OCI-LY3 (cell line): ENCODE measurements at regions not wholly inside any gene's neighbourhood (a gene's known extent, or its start where the extent isn't known, plus 50 kb on each side); places are given as distances from the start of the nearest gene placed in this dataset.

Experiments used
- H2AFZ ChIP-seq: fragments of 200-600, 300-600 bp; shearing (Covaris generic); 2 replicates; pipeline ENCODE4 v1.6.0; 2014; ENCODE audit warnings: antibody characterized with exemption, low read depth, low read length
- H3K27ac ChIP-seq: fragments of 200-600, 300-600 bp; sonication (generic); 2 replicates; pipeline ENCODE4 v1.5.1; 2014; ENCODE audit warnings: mild to moderate bottlenecking, low read length, moderate library complexity, mixed read lengths
- H3K27me3 ChIP-seq: fragments of 200-600, 300-600 bp; sonication (generic); 2 replicates; pipeline ENCODE4 v1.6.1; 2014; ENCODE audit warnings: low read depth, low read length, mixed read lengths
- H3K36me3 ChIP-seq: fragments of 200-600, 300-600 bp; sonication (generic); replicated peaks from 2 replicates; pipeline ENCODE3; 2014; ENCODE audit warnings: low read depth, low read length, mixed read lengths
- H3K4me1 ChIP-seq: fragments of 300-600, 200-600 bp; sonication (generic); 2 replicates; pipeline ENCODE4 v1.6.1; 2014; ENCODE audit warnings: low read length, mixed read lengths
- H3K4me2 ChIP-seq: fragments of 200-600, 300-600 bp; sonication (generic); 2 replicates; pipeline ENCODE4 v1.6.1; 2014; ENCODE audit warnings: low read length, mixed read lengths
- H3K4me3 ChIP-seq: fragments of 300-600, 200-600 bp; sonication (generic); 2 replicates; pipeline ENCODE4 v1.5.1; 2014; ENCODE audit warnings: antibody characterized with exemption, mild to moderate bottlenecking, low read length, moderate library complexity
- H3K79me2 ChIP-seq: fragments of 300-600, 200-600 bp; shearing (Covaris generic); 2 replicates; pipeline ENCODE4 v1.6.1; 2014; ENCODE audit warnings: mild to moderate bottlenecking, low read length, mixed read lengths
- H3K9ac ChIP-seq: fragments of 300-600, 200-600 bp; shearing (Covaris generic); 2 replicates; pipeline ENCODE4 v1.6.0; 2014; ENCODE audit warnings: mild to moderate bottlenecking, low read length, moderate library complexity
- H3K9me3 ChIP-seq: fragments of 200-600, 300-600 bp; shearing (Covaris generic); 2 replicates; pipeline ENCODE4 v1.6.1; 2014; ENCODE audit warnings: low read length, mixed read lengths; ENCODE audit not compliant: insufficient read depth
- H4K20me1 ChIP-seq: fragments of 200-600, 300-600 bp; sonication (generic); 2 replicates; pipeline ENCODE4 v1.6.1; 2016; ENCODE audit warnings: low read length, mixed read lengths; ENCODE audit not compliant: insufficient read depth
- EZH2phosphoT487 ChIP-seq: fragments of 200-600 bp; shearing (Covaris generic); IDR thresholded peaks from 2 replicates; pipeline ENCODE4 v1.6.1; 2018; ENCODE audit warnings: antibody characterized with exemption, mixed run types, low read depth
- TF ChIP-seq, protein P1 (sequence below): fragments of 200-600, 300-600 bp; sonication (generic); IDR thresholded peaks from 2 replicates; pipeline ENCODE4 v1.5.1; 2014; ENCODE audit warnings: antibody characterized with exemption, low read length, low read depth

DNA sequence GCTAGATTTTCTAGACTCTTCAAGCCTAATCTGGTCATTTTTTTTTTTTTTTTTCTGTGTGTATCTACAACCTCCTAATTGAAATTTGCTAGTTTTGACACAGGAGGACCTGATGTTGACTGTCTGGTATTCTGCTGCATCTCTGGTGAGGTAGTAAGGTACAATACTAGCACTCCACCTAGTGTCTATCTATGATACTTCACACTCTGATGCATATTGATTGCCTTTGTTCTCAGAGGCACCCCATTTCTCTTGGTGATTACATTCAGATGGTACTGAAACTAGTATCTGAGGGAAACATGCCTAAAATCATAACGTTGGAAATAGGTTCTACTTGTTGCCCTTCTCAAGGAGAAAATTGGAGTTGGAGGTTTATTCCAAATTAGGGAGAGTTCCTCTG lies 930.5 kb upstream of the NOVA1 start:
- Histone ChIP-seq H3K4me2 (no peak overlapping the region), H3K4me3 (no peak overlapping the region), H3K36me3 (no peaks in the 10 kb centered on the region), H2AFZ (no peak overlapping the region), H3K4me1 (no peaks in the 10 kb centered on the region), H3K27ac (no peak overlapping the region), H3K27me3 (no peaks in the 10 kb centered on the region), H3K9ac (no peak overlapping the region), H3K79me2 (no peaks in the 10 kb centered on the region), H3K9me3 (no peaks in the 10 kb centered on the region), H4K20me1 (no peaks in the 10 kb centered on the region)
- no peak for TF ChIP-seq EZH2phosphoT487
- TF ChIP-seq, protein P1, sequence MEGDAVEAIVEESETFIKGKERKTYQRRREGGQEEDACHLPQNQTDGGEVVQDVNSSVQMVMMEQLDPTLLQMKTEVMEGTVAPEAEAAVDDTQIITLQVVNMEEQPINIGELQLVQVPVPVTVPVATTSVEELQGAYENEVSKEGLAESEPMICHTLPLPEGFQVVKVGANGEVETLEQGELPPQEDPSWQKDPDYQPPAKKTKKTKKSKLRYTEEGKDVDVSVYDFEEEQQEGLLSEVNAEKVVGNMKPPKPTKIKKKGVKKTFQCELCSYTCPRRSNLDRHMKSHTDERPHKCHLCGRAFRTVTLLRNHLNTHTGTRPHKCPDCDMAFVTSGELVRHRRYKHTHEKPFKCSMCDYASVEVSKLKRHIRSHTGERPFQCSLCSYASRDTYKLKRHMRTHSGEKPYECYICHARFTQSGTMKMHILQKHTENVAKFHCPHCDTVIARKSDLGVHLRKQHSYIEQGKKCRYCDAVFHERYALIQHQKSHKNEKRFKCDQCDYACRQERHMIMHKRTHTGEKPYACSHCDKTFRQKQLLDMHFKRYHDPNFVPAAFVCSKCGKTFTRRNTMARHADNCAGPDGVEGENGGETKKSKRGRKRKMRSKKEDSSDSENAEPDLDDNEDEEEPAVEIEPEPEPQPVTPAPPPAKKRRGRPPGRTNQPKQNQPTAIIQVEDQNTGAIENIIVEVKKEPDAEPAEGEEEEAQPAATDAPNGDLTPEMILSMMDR, result peak; percentile 59

DNA sequence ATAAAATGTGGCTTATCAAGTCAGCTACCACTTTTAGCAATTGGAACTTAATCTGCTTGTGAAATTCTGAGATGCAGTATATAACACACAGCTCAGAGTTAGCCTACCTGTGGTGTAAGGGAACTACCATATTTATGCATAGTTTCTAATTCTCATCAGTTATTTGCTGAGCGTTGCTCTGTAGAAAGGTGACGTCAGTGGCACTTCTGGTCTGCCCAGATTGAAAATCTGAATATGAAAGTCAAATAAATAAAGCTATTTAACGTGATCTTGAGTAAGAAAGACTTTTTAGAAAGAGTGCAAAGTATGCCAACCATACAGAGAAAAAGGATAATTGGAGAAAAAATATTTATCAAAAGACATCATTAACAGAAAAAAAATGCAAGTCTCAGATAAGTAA lies 938.9 kb upstream of the NOVA1 start:
- no peaks in the 10 kb centered on the region for H3K79me2 ChIP-seq
- H2AFZ ChIP-seq, result no peak overlapping the region
- H3K27ac ChIP-seq, result no peak overlapping the region
- no peaks in the 10 kb centered on the region for H4K20me1 ChIP-seq
- H3K9me3 ChIP-seq, result no peaks in the 10 kb centered on the region
- no peaks in the 10 kb centered on the region for H3K36me3 ChIP-seq
- H3K9ac ChIP-seq, result no peak overlapping the region
- no peak overlapping the region for H3K4me3 ChIP-seq
- H3K4me1 ChIP-seq, result no peaks in the 10 kb centered on the region
- no peaks in the 10 kb centered on the region for H3K27me3 ChIP-seq
- no peak for TF ChIP-seq EZH2phosphoT487
- TF ChIP-seq, protein P1, result no peak
- no peak overlapping the region for H3K4me2 ChIP-seq

DNA sequence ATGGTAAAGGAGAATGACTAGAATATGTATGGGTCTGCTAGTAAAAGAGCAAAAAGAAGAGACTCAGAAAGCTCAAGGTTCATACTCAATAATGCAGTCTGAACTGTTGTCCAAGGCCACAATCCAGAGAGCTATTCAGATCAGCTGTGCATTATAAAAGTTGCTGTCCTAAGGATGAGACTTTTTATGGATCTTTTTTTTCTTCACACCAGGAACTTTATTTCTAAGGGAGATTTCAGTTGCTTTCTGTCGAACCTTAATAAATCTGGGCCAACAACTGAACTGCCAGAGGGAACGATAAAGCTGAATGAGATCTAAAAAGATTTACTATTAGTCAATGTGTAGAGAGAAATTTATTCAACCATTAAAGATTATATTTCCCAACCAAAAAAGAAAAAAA lies 948.3 kb upstream of the NOVA1 start:
- H4K20me1 ChIP-seq, result no peaks in the 10 kb centered on the region
- H2AFZ ChIP-seq, result no peak overlapping the region
- no peaks in the 10 kb centered on the region for H3K27me3 ChIP-seq
- H3K4me3 ChIP-seq, result no peak overlapping the region
- H3K27ac ChIP-seq, result no peak overlapping the region
- TF ChIP-seq, protein P1, result no peak
- TF ChIP-seq EZH2phosphoT487, result no peak
- no peaks in the 10 kb centered on the region for H3K79me2 ChIP-seq
- no peaks in the 10 kb centered on the region for H3K4me1 ChIP-seq
- H3K36me3 ChIP-seq, result no peaks in the 10 kb centered on the region
- no peak overlapping the region for H3K9ac ChIP-seq
- H3K4me2 ChIP-seq, result no peak overlapping the region
- no peaks in the 10 kb centered on the region for H3K9me3 ChIP-seq

DNA sequence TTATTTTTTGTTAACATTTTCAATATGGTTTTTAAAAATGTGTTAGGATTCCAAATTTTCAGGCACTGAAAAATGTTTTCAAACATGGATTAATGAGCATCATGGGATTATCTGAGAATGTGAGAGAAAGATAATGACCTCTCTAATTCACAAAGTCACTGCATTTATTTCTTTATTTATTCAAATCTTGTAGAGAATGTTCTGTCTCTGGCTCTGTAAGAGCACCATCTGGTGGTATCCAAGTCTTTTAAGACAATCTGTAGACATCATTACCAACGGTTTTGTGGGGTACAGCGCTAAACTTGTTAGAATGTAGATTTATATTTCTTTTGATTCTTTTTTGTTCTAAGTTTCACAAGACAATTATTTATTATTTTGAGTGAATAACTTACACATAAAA lies 956.0 kb upstream of the NOVA1 start:
- TF ChIP-seq, protein P1, result peak; percentile 20; the same call in 1 of the 2 replicates
- no peak for TF ChIP-seq EZH2phosphoT487
- Histone ChIP-seq H3K4me2 (no peak overlapping the region), H3K79me2 (no peaks in the 10 kb centered on the region), H3K9ac (no peak overlapping the region), H3K4me3 (no peak overlapping the region), H3K27ac (no peak overlapping the region), H3K4me1 (no peaks in the 10 kb centered on the region), H4K20me1 (no peaks in the 10 kb centered on the region), H3K9me3 (no peaks in the 10 kb centered on the region), H3K27me3 (no peaks in the 10 kb centered on the region), H2AFZ (no peak overlapping the region), H3K36me3 (no peaks in the 10 kb centered on the region)
